GM18499 (cell line): ENCODE measurements at regions not wholly inside any gene's neighbourhood (a gene's known extent, or its start where the extent isn't known, plus 50 kb on each side); places are given as distances from the start of the nearest gene placed in this dataset.

Source experiments
- ATAC-seq: cut with Tn5 transposase; IDR thresholded peaks from one replicate; pipeline ENCODE4 v1.9.1; 2021; ENCODE audit warnings: moderate number of reproducible peaks; ENCODE audit not compliant: insufficient read depth, unreplicated experiment

DNA sequence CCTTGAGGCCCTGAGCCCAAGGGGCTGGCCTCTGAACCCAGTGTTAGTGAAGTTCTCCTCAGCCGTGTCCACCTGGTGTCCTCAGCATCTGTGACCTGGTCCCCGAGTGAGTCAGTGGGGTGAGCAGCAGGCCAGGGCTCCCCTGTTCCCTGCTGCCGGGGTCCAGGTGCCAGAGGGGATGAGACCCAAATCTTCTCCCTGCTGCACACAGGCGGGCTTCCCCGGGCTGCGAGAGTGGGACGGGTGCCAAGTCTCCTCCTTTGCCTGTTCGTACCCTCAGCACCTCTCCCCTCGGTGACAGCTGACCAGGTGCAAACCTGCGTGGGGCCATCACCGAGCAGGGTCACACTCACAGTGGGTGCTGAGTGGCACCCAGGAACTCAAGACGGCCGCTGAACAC lies 514.5 kb downstream of the TBC1D22A start:
- no peak for ATAC-seq

DNA sequence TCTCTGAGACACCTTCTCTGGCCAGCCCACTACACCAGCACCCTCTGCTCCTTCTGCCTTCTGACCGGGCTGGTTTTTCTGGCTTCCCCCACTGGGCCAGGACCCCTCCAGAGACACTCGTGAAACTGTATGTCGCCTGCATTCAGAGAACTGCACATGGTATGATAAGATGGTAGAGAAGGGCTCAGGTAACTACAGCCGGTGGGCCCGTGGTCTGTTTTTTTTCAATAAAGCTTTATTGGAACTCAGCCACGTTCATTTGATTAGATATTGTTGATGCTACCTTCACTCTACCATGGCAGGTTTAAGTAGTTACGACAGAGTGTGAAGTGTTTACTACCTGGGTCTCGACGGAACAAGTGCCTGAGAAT lies 514.0 kb downstream of the TBC1D22A start:
- no peak for ATAC-seq

DNA sequence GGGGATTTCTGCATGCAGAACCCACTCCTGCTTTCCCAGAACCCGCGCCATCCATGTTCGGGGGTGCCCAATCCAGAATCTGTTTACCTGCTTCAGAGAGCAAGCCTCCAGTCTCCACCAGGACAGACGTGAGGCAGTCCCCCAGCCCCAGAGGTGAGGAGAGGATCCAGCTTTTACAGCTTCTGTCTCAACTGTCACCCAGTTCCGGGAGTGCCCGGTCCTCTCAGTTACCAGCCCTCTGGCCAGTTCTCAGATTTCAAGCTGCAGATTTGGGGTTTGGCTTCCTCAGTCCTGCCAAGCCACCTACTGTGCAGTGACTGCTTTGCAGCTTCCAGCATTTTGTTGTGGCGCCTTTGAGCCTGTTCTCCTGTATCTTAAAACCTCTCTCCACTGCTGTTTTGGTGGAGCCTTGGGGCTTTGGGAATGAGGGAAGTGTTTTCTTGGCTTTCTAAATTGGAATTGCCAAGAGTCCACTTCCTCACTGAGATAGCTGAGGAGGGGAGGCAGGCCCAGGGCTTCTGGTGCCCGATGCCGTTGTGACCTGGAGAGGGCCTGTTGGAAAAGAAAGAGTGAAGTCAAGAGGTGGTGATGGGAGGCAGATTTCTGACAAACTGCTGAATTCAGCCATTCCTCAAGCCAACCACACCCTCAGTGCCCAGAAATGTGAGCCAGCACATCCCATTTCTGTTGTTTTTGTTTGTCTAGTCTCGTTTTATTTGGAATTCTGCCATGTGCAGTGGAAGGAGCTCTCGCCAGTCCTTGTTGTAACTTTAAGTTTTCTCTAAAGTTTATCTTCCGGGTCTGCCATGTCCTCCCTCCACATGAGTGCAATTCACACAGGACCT lies 513.4 kb downstream of the TBC1D22A start:
- ATAC-seq: no peak

DNA sequence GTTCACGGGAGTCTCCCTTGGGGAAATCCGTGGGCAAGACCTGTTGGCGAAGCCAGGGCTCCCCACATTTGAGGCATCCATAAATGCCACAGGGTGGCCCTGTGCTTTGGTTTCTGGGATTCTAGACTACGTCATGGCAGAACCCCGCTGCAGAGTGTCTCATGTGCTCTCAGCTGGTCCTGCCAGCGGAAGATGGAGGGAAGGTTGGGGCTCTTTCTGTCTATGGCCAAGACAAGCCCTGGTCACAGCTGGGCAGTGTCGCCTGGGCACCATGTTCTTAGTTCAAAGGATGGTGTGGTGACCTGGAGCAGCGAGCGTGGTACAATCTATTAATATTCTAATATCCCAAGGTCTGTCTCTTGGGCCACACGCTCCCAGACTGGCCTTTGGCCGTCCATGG lies 511.7 kb downstream of the TBC1D22A start:
- no peak for ATAC-seq

DNA sequence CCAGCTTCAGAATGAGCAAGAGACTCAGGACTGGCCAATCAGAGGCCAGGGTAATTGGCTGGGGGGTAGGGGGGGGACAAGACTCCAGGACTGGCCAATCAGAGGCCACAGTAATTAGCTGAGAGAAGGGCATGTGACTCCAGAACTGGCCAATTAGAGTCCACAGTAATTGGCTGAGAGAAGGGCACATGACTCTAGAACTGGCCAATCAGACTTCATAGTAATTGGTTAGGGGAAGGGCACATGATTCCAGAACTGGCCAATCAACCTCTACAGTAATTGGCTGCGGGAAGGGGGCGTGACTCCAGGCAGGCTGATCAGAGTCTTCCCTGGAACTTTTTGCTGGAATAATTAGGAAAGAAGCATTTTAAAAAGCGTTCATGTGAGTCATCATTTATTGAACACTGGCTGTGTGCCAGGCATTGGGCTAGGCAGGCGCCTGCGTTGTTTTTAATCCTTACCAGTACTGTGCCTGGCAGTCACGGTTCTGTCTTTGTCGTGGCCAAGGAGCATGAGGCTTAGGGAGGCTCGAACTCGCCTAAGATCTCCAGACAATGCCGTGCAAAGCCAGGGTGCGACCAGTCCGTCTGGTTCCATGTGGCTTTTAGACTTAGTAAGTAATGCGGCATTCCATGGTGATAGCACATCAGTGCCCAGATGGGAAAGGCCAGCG lies 508.1 kb downstream of the TBC1D22A start:
- no peak for ATAC-seq

DNA sequence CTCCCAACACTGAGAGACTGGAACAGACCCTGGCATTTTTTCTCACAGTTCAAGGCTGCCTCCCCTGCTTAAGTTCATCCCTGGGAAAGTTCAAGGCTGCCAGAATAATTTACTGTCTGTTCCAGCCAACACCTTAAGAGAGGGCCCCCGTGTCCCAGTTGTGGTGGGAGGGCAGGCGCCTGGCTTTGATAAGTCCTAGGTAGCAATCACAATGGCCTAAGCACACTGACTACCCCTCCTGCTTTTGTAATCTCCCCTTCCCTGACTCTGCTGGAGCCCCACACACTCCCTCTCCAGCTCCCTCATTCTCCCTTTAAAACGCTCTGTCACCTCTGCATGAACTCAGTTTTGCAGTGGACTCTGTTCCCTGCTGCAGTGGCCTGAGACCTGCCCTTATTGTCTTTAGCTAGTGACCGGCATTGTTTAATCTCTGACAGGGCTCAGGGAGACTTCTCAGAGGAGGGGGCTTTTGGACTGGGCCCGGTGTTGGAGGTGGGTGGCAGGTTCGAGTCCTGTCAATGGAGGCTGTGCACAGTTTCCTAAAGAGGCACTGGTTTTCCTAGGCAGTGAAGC lies 507.2 kb downstream of the TBC1D22A start:
- no peak for ATAC-seq

- ATAC-seq: no peak
These were observed 505.2 kb downstream of the TBC1D22A start for GRCh38 chr22:47267513-47268282.

- ATAC-seq: no peak
These were observed 503.9 kb downstream of the TBC1D22A start for GRCh38 chr22:47266329-47266728.

DNA sequence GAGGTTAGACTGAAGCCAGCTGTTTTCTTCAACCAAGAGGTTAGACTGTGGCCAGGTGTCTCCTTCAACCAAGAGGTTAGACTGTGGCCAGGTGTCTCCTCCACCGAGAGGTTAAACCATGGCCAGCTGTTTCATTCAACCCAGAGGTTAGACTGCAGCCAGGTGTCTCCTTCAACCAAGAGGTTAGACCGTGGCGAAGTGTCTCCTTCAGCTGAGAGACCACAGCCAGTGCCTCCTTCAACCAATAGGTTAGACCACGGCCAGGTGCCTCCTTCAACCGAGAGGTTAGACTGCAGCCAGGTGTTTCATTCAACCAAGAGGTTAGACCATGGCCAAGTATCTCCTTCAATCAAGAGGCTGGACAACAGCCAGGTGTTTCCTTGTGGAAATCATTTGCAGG lies 498.1 kb downstream of the TBC1D22A start:
- no peak for ATAC-seq

DNA sequence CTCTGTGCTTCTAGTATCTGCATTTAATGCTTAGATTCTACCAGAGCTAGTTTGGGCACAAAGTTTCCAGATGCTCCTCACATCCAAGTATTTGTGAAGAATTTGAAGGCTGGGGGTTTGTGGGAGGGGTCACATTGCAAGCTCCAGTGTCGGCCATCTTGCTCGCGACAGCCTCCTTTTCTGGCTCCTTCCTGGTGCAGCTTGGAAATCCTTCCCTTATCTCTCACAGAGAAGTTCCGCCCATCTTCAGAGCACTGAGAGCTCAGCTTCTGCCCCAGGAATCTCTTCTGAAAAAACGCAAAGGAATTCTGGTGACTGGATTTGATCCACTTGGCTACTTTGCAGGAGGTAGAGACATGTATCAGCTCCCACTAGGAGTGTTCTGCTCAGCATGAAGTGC lies 497.5 kb downstream of the TBC1D22A start:
- no peak for ATAC-seq

- no peak for ATAC-seq
These were observed 496.6 kb downstream of the TBC1D22A start for GRCh38 chr22:47259049-47259448.

- no peak for ATAC-seq
These were observed 495.5 kb downstream of the TBC1D22A start for GRCh38 chr22:47257976-47258375.

GRCh38 chr22:47257566-47257965 lies 495.1 kb downstream of the TBC1D22A start:
- ATAC-seq: no peak

DNA sequence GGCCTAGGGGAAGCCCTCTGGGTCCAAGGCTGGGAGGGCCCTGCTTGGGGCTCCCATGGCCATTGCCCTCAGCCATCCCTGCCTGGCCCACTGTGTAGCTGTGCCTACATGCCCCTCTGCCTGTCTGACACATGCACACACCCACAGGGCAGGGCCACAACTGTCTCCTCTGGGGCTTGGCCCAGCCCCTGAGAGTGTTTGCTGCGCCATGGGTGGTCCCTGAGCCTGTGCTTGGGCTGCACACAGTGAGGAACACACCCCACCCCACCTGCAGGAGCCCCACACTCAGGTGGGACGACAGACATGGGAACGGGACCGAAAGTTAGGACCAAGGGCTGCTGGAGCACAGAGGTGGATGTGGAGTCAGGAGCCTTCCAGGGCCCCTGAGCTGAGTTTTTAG lies 489.5 kb downstream of the TBC1D22A start:
- no peak for ATAC-seq

DNA sequence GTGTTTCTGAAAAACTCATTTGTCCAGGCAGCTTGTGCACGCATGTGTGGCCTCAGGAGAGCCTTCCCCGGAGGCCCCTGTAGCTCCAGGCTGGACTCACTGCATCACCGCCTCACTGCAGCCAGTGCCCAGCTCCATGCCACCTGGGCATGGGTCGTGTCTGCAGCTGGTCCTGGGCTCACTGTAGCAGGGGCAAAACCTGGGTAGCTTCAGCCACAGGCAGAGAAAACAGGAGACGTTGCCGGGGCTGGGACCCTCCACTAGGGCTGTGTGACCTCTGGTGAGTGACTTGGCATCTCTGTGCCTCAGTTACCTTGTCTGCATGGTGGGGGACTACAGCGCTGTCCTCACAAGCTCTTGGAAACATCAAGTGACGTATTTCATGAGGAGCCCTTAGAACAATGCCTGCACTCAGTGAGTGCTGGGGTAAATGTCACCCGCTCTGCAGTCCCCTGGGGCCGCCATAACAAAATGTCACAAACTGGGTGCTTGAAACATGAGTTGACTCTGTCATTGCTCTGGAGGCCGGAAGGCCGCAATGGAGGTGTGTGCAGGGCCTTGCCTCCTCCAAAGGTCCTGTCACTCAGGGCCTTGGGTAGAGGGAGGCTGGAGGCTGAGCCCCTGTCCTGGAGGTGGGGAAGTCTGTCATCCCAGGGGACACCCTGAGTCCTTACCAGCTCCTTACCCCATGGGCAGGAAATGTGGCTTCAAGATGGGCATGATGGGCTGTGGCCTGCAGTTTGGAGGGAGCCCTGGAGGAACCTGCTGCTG lies 488.7 kb downstream of the TBC1D22A start:
- ATAC-seq: no peak

DNA sequence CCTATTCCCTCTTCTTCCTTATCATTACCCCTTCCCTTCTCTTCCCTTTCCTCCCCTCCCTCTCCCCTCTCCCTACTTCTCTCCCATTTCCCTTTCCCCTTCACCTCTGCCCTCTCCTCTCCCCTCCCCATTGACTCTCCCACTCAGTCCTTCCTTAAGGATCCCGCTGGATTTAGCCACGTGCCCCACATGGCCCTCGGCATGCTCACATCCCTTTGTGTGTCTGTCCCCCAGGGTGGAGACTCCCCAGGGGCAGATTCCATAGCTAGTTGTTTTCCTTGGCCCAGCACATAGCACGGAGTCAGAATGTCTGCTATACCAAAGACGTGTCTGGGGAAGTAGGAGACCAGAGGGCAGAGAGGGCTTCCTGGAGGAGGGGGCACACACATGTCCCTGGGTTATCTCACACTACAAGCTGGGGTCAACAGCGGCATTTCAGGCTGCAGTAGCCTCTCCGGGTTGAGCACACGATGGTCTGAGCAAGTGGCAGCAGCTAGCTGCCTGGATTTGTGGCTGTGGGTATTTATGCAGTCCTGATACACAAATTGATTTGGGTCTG lies 487.0 kb downstream of the TBC1D22A start:
- no peak for ATAC-seq

- ATAC-seq: no peak
These were observed 486.5 kb downstream of the TBC1D22A start for GRCh38 chr22:47248925-47249324.

GRCh38 chr22:47247579-47248240 lies 485.3 kb downstream of the TBC1D22A start:
- ATAC-seq: no peak

GRCh38 chr22:47245786-47246185 lies 483.3 kb downstream of the TBC1D22A start:
- no peak for ATAC-seq
